Smooth muscle cell of the brain vasculature (primary cell): ENCODE measurements at regions not wholly inside any gene's neighbourhood (a gene's known extent, or its start where the extent isn't known, plus 50 kb on each side); places are given as distances from the start of the nearest gene placed in this dataset.
"Not testable (repeated sequence)": the region's sequence is repeated elsewhere in the genome, so short reads cannot be mapped to it uniquely, and the experiment has no call there.

Experiments
- DNase-seq: peaks from one replicate; pipeline ENCODE4 v3.0.0-alpha.2; 2012; ENCODE audit warnings: low read depth, low spot score

GRCh38 chr5:155759984-155760383 is 567.0 kb upstream of the SGCD start:
- no peak for DNase-seq

GRCh38 chr5:155761502-155761901 is 565.5 kb upstream of the SGCD start:
- no peak for DNase-seq

- DNase-seq = no peak
These were observed 561.2 kb upstream of the SGCD start for GRCh38 chr5:155765715-155766114.

- DNase-seq = no peak
These were observed 559.5 kb upstream of the SGCD start for GRCh38 chr5:155767470-155767869.

- no peak for DNase-seq
These were observed 558.6 kb upstream of the SGCD start for GRCh38 chr5:155768332-155768731.

- DNase-seq = no peak
These were observed 554.8 kb upstream of the SGCD start for GRCh38 chr5:155772009-155772662.

- no peak for DNase-seq
These were observed 553.3 kb upstream of the SGCD start for GRCh38 chr5:155773680-155774079.

GRCh38 chr5:155780260-155780659 is 546.7 kb upstream of the SGCD start:
- no peak for DNase-seq

GRCh38 chr5:155783246-155783645 is 543.7 kb upstream of the SGCD start:
- no peak for DNase-seq

GRCh38 chr5:155783791-155784190 is 543.2 kb upstream of the SGCD start:
- DNase-seq = no peak

GRCh38 chr5:155786108-155786507 is 540.9 kb upstream of the SGCD start:
- DNase-seq = no peak

GRCh38 chr5:155792873-155793272 is 534.1 kb upstream of the SGCD start:
- no peak for DNase-seq

GRCh38 chr5:155794795-155795194 is 532.2 kb upstream of the SGCD start:
- DNase-seq = no peak

GRCh38 chr5:155799308-155799707 is 527.7 kb upstream of the SGCD start:
- no peak for DNase-seq

GRCh38 chr5:155807884-155808576 is 518.9 kb upstream of the SGCD start:
- no peak for DNase-seq

- no peak for DNase-seq
These were observed 511.7 kb upstream of the SGCD start for GRCh38 chr5:155815248-155815647.

- no peak for DNase-seq
These were observed 504.8 kb upstream of the SGCD start for GRCh38 chr5:155822177-155822576.

- no peak for DNase-seq
These were observed 500.1 kb upstream of the SGCD start for GRCh38 chr5:155826611-155827507.

- not testable (repeated sequence) for DNase-seq
These were observed 499.5 kb upstream of the SGCD start for GRCh38 chr5:155827508-155827815.

GRCh38 chr5:155827949-155828348 is 499.0 kb upstream of the SGCD start:
- DNase-seq = no peak

- no peak for DNase-seq
These were observed 495.5 kb upstream of the SGCD start for GRCh38 chr5:155831491-155831890.

- DNase-seq = no peak
These were observed 493.7 kb upstream of the SGCD start for GRCh38 chr5:155833287-155833686.
